Activated naive CD4-positive, alpha-beta T cell (primary cell): ENCODE measurements at regions not wholly inside any gene's neighbourhood (a gene's known extent, or its start where the extent isn't known, plus 50 kb on each side); places are given as distances from the start of the nearest gene placed in this dataset.
"Not testable (repeated sequence)": the region's sequence is repeated elsewhere in the genome, so short reads cannot be mapped to it uniquely, and the experiment has no call there.

Experiments
- DNase-seq, 4 experiments: peaks; one replicate each; lab custom pipeline; 2025; lab: John Stamatoyannopoulos, UW

DNA sequence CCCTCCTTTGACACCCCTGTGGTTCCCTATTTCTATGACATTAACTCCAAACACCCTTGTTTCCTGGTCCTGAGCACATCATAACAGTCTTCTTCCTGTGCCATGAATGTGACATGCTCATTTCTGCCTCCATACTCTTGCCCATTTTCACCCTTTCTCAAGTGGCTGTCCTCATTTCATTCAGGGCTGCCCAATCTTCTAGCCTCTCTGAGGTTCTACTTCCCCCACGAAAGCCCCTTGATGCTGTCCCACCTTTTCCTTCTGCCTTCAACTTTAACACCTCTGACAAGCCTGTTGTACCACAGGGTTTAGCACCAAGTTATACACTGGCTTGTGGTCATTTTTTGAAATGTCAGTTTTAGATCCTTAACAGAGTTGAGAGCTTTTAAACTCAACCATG lies 136.2 kb upstream of the BOD1L1 start:
- no peak for DNase-seq

DNA sequence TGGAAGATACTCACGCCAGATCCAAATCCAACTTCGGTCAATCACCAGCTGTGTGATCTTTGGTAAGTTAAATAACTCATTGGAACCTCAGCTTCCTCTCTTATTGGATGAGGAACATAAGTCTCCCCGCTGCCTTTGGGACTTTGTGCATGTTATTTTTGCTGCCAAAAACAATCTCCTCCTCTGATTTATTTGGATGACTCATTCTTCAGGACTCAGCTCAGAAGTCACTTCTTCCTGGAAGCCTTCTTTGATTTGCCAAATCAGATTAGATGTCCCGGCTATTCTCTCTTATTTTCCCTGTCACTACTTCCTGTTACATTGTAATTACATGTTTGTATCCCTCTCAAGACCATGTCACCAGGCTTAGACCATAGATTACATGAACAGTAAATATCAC lies 138.0 kb upstream of the BOD1L1 start:
- DNase-seq: no peak

DNA sequence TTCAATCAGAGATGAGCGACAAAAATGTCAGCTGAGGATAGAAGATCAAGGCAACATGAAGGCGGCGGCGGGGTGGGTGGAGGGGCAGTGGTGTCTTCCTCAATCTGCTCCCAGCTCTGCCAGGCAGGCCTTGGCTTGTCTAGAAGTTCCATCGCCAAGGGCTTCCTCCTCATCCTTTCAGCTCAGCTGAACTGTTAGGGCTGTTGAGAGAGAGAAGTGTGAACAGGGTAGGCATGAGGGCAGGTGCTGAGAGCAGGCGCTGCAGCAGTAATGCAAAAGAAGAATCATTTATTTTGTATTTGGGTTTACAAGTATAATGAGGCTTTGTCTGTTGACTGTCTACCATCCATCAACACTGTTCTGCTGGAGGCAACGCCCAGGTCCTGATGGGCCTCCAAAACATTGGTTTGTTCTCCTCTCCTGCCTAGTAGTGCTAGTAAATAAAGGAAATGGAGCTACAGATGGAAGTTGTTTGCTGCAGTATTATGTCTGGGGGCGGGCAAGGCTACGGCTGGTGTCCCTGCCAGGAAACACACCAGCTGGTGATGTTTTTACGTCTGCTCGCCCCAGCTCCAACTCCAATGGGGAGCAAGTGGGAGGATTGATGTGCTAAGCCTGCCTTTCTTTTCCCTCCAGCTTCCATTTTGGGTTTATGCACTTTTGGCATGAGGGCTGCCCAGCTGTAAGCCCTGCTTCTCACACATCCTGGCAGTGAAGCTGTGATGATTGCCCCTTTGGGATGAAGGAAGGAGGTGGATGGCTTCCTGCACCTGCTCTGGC lies 139.4 kb upstream of the BOD1L1 start:
- no peak for DNase-seq

DNA sequence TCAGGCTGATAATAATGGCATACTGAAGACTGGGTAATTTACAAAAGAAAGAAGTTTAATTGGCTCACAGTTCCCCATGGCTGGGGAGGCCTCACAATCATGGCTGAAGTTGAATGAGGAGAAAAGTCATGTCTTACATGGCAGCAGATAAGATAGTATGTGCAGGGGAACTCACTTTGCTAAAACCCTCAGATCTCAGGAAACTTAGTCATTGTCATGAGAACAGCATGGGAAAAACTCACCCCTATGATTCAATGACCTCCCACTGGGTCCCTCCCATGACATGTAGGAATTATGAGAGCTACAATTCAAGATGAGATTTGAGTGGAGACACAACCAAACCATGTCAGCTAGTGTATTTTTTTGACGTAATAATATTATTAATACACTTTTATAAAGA lies 149.8 kb upstream of the BOD1L1 start:
- DNase-seq: no peak

DNA sequence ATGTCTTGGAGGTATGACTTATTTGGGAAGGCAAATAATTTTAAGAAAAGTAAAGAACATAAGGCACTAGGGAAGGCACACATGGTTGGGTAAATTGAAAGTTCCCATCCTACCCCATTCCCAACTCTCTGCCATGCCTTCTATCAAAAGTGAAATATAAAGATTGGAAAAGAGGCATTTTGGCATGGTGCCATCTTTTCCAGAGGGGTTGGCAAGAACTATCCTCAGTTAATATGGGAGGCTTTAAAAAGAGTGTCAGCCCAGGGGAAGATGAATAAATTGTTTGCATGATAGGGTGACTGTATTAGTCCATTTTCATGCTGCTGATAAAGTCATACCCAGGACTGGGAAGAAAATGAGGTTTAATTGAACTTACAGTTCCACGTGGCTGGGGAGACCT lies 150.8 kb upstream of the BOD1L1 start:
- DNase-seq: no peak

DNA sequence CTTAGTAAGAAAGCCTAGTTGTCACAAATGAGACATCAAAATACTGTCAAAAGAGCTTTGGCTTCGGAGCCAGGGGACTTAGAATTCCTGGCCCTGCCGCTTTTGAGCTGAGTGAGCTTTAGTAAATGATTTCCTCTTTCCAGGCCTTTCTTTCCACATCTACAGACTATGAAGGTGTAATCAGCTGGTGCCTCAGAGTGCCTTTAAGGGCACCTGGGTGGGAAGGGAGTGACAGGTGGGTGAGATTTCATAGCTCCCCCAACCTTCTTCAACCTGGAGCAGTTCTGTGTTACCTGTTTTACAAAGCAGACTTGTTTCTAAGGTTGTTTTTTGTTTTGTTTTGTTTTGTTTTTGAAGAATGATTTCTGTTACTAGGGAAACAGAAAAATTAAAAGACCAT lies 154.7 kb upstream of the BOD1L1 start:
- DNase-seq: no peak

DNA sequence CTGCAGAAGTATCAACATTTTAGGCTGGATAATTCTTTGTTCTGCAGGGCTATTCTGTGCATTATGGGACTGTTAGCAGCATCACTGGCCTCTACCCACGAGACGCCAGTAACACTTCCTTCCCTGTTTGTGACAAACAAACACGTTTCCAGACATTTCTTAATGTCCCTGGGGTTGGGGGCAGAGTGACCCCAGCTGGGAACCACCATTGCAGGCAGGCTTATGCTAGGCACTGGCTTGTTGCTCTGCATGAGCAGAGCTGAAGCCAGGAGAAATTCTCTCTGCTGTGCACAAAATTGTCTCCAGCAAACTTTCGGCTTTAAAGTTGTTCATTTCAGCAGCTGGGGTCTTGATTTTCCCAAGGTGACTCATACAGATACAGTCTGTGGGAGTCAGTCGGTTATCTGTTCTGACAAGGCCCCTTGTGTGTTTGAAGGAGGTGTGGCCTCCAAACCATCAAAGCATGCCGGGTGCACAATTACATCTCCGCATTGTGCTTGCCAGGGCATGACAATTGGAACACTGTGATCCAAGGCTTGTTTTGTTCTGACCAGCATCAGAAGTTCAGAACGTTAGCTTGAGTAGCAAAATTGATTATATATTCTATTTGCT lies 156.4 kb upstream of the BOD1L1 start:
- no peak for DNase-seq

DNA sequence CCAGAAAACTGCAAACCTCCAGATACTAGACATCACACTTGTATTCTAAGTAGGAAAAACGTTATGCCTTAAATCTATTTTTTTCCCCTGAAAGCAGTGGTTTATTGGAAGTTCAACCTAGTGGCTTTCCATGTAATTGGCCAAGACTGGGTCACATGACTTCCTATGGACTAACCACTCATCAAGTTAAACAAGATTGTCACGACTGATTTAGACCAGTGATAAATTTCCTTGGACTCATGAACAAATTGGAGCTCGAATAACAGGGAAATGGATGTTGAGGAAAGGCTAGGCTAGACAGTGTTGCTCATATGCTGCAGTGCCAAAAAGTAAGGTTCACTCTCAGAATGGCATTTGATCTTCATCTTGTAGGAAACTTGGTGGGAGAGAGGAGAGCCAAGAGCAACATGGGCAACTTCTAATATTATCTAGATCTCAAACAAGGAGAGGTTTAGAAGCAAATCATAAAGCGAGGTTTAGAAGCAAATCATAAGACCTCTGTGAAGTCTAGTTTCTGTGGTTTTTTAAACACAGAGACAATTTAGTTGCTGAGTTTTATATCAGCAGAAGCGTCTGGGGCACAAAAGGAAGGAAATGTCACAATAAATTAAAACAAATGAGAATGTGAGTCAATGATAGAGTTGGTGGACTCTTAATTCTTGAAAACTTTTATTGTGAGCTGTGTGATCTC lies 165.6 kb upstream of the BOD1L1 start:
- DNase-seq: no peak

DNA sequence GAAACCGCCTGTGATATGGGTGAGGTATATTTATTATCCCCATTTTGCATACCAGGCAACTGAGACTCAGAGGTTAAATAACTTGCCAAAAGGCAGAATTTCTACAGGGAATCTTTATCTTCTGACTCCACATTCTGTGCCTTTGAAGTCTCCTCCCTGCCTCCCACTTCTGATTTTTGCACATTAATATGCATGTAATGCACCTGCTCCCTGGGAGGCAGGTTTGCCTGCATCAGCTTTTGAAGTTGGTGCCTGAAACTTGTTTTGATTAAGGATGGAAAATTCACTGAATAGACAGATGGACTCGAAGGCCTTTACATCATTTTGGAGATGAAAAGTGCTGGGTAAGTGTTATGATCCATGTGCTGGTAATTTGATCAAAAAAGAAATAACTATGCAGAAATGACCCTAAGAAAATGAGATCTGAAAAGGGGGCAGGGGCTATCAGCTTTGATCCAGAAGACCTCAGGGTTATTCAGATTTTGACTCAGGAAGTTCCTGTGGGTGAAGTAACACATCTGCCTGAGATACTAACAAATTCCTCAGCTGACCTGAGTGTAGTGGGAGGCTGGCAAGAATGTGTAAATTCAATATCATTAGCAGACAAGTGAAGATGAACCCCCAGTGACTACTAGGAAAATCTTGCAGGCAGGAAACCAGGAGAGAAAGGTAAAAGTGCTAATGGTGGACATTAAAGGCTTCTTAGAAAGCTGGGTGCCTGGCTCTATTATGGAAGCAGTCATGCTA lies 167.5 kb upstream of the BOD1L1 start:
- no peak for DNase-seq

DNA sequence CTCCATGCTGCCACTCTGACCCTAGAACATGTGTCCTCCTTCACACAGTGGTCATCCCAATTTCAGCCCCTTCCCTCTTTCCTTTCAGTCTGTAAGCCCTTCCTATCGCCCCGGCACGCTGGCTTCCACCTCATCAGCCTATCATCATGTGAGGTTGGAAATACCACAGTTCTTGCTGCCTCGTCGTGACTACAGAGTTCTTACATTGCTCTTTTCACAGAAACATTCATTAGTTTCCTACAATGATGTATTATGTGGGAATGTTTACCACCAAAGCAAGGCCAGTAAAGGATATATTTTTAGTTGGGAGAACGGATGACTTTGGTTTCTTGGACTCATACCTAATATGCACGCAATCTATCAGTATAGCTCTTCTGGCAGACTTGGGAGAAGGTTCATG lies 169.5 kb upstream of the BOD1L1 start:
- no peak for DNase-seq

DNA sequence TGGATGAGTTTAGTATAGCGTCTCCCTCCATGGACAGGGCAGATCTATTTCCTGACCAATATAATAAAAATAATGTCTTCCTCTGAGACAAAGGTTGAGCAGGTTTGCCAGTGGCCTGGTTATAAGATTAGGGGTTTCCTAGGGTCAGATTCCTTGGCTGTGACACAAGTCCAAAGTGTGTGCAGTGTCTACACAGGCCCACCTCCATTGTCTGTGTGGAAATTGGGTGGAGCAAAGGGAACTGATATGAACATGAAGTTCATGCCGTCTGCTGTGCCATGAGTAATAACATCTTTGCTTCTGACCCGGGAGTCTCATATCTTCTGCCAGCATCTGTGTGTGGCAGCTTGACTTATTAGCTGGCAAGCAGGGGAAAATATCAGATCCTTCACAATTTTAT lies 187.7 kb upstream of the BOD1L1 start:
- no peak for DNase-seq

DNA sequence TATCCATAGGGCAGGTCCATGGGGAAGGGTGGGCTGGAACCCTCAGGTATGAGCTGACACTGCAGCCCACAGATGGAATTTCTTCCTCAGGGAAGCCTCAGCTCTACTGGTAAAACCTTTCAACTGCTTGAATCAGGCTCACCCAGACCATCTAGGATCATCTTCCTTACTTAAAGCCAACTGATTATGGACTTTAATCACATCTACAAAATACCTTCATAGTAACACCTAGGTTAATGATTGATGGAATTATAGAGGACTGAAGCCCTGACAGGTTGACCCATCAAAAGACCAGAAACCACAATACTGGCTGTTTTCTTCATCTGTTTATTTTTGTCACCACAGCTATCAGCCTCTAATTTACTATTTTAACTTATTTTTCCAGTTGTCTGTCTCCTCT lies 188.9 kb upstream of the BOD1L1 start:
- DNase-seq: no peak

DNA sequence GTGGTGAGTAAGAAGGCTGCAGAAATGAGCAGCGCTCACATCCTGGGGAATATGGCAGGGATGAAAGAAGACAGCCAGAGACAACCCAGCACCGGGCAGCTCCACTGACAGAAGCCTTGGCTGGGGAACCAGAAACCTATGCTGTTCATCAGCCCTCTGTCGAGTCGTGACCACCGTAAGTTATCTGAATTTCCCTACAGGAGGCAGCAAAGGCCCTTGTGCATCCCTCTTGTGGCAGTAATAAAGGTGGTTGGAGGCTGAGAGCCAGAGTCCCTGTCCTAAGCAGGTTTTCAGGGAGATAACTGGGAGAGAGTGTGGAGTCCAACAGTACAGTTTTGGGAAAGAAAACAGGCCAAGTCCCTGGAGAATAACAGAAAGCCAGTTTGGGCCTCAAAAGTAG lies 194.0 kb upstream of the BOD1L1 start:
- no peak for DNase-seq

DNA sequence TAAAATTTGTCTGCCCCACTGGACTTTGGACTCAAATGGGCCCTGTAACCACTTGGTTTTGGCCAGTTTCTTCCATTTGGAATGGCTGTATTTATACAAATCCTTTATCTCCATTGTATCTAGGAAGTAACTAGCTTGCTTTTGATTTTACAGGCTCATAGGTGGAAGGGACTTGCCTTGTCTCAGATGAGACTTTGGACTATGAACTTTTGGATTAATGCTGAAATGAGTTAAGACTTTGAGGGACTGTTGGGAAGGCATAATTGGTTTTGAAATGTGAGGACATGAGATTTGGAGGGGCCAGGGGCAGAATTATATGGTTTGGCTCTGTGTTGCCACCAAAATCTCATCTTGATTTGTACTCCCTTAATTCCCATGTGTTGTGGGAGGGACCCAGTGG lies 198.3 kb upstream of the BOD1L1 start:
- DNase-seq: not testable (repeated sequence)

DNA sequence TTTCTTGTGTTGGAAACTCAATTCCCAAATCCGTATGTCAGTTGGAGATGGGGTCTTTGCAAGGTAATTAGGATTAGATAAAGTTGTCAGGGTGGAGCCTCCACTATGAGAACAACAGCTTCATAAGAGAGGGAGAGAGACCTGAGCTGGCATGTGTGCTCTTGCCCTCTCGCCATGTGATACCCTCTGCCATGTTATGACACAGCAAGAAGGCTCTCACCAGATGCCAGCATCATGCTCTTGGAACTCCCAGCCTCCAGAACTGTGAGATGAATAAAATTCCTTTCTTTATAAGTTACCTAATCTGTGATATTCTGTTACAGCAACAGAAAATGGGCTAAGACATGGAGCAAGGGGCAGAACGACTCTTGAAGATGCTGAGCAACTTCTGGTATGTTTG lies 201.9 kb upstream of the BOD1L1 start:
- DNase-seq: no peak

DNA sequence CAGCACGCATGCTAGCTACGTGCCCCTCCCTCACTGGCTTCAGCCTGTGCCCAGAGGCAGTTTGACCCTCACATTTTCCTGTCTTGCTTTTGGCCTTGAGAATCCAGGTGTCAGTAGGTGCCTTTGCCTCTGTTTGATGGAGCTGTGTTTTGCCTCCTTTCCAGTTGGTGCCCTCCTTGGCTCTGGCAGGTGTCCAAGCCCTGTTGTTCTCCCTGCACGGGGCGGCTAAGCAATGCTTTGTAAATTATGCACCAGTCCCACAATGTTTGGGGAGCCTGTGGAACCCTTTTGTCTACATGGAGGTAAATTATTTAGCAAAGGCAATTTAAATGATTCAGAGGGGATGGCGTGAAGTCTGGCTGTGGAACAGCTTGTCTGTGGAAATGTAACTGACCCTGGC lies 202.9 kb upstream of the BOD1L1 start:
- no peak for DNase-seq

DNA sequence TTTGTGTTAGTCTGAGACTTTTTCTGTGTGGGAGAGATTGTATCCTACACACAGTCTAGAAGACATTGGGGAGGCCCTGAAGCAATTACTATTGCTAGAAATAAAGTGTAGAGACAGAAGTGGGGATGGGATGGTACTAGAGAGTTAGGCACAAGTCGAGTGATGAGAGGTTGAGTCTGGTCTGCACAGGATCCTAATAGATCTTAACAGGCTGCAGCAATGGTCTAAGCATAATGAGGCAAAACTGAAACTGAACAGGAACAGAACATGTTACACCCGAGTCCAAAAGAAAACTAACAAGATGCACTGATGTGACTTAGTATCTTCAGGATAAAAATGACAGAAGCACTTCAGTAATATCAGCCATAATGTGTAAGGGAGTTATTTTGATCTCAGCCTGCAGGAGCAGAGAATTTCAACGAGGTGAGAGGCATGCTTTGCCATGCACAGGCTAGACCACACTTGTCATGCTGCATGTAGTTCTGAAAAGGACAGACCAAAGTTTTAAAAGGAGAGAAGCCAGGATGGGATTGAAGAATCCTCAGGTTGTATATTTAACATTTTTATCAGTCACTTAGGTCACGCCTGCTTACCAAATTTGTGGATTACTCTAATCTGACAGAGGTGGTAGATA lies 205.8 kb upstream of the BOD1L1 start:
- no peak for DNase-seq

DNA sequence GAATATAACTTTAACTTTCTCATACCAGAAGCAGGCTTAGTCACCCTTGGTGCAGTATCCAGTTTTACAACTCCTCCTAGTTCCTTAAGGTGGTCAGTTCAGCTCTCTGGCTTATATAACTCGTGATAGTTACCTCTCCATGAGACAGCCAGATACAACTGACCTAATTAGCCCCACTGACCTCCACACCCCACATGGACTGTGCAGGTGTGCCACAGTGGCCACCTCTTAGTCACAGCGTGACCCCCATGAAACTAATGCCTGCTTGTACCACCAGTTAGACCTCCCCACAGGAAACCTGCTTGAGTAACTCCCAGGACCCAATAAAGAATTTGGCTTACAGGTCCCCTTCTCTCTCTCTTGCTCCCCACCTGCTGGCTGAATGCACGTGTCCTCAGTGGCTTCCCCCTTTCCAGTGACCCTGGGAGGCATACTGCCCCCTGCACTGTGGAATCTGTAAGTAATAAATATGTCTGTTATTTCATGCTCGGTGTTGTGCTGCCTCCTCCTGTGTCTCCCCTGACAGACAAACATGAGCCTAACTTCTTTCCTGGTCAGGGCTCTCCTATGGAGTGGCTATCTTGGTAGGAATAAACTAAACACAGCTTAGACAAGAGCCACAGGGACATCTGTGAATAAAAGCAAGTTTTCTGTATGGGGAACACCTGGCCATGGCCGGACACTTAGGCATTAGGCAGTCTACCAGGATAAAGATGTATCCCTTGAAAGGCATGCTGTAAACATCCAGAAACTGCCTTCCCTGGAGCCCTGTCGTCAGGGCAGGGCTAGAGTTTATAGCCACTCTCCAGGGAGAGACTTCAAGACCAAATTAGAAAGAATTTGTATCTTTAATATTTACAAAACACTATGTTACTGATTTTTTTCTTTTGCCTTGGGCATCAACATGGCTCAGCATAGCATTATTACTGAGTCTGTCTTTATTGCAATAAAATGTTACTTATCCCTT lies 209.7 kb upstream of the BOD1L1 start:
- DNase-seq: no peak

DNA sequence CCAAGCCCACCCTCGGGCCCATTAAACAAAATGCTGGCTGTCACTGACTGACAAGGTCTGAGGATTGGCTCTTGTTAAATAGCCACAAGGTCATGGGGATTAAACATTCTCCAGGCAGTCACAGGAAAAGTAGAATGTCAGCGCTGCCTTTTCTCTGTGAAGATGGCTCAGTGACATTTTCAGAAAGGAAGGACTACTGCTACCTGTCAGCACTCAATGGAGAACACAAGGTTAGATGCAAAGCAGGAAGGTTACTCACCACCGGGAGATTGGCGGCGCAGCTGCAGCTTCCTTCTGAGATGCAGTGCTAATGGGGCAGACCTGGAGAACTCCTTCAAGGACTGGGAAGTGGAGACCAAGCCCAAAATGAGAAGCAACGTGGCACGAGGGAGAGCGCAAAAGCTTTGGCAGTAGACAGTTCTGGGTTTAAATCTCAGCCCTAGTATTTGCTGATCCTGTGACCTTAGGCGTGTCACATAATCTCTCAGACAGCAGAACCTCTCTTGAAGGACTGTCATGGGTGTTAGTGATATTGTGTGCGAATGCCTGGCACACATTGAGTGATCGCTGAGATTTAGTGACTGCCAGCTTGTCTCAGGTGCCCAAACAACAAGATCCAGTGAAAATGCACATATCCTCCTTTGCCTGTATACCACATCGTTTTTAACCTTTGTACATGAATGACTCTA lies 213.1 kb upstream of the BOD1L1 start:
- DNase-seq: no peak

DNA sequence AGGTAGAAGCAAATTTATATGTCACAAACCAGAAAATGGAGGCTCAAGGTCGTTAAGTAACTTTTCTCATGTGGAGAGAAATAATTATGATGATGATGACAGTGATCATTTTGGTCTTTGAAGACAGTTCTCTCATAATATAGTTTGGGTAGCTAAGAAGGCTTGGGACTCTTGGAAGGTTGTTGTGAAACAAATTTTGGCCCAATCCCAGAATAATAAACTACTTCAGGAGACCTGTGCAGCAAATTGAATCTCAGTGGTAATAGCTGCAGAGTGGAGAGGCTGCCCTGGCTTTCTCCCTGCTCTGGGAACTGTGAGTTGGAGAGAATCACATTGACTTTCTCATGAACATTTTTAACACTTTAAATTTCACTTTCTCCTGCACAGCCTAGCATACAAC lies 217.2 kb upstream of the BOD1L1 start:
- no peak for DNase-seq
